Stimulated activated CD8-positive, alpha-beta memory T cell treated with anti-CD3 and anti-CD28 coated beads, Interleukin-4, amount 100 ng/mL, for 4 hours (primary cell): ENCODE measurements at regions not wholly inside any gene's neighbourhood (a gene's known extent, or its start where the extent isn't known, plus 50 kb on each side); places are given as distances from the start of the nearest gene placed in this dataset.
"Not testable (repeated sequence)": the region's sequence is repeated elsewhere in the genome, so short reads cannot be mapped to it uniquely, and the experiment has no call there.

Experiments
- DNase-seq, 2 donors: peaks; one replicate each; pipeline ENCODE4 v3.0.0-alpha.2; 2020; ENCODE audit warnings: low read depth in 2 of 2, low spot score in 1 of 2

DNA sequence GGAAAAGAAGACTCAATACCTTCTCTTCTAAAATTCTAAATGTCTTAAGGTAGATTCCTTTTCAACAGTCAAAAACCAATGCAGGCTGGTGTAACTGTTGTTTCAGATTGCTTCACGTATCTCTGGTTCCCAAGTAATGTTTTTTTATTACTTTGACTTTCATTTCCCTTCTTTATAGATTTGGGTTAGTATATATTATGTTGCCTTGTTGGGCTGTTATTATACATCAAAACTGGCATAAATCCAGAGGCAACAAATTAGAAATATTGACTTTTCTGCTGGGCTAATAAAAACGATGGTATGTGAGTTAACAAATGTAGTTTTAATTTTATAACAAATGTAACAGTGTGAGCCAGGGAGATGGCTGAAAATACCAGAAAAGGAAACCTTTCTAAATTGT, 444.7 kb upstream of the TENM3 start:
- no peak for DNase-seq

DNA sequence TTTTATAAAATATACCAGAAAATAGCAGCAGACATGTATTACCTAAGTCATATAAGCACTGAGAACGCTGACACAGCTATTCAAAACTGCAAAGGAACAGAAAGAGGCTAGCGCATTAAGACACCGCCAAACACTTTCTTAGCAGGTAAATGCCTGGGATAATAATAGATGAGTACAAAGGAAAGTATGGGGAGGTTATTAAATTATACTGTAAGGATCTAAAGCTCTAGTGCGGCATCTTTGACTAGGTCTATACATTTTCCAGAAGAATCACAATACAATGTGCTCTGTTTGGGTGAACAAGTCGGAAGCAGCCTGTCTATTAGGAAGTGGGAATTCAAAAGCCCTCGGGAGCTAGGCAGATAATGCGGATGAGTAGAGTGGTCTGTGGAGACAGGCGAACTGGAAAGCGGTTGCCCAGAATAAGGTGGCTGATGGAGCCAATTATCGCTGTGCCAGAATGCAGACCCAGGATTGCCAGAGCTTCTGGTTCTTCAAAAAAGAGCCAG, 443.6 kb upstream of the TENM3 start:
- no peak for DNase-seq

DNA sequence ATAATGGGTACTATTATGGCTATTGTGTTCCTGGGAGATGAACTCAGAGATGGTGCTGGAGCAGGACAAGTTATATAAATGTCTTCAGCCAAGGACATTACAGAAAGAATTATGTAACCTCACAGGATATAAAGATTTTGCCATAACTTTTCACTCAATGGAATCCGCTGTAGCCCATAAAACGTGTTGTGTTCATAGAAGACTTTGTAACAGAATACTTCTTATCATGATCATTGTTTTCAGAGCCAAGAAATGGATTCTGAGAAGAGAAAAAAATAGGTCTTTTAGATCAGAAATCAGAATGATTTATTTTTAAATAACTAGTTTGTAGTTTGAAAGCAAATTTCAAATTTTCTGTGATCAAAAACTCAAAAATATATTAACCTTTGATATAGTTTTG, 441.0 kb upstream of the TENM3 start:
- no peak for DNase-seq

DNA sequence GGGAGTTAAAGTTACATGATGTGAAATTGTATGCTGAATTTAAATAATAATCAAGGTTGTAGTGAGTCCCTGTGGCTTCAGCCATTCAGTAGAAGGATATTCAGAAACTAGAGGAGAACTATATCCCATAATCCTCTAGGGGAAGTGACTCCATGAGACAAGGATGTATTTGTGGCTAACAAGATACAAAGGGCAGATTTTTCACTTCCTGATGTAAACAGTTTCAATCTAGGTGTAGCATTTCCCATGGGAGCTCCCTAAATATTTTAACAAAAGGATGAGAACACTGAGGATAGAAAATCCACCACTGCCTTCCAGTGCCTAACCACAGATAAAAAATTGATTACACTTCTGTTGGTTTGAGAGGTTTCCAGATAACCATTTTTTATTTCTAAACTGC, 435.4 kb upstream of the TENM3 start:
- DNase-seq = no peak

DNA sequence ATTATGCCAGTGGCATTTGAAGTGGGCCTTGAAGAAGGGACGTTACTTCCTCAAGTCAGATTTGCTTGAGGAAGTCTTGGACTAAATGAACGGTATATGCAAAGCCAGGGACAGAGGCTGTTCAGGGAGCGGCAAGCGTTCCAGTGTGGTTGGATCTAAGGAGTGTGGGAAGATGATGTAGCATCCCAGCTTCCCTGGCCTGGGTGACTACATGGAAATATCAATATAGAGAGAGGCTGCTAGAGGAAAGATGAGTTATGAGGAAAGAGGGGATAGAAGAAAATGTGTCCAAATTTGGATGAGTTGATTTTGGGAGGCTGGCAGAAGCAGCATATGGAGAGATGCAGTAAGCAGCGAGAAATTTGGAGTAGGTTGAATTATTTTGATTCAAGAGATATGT, 432.5 kb upstream of the TENM3 start:
- no peak for DNase-seq

DNA sequence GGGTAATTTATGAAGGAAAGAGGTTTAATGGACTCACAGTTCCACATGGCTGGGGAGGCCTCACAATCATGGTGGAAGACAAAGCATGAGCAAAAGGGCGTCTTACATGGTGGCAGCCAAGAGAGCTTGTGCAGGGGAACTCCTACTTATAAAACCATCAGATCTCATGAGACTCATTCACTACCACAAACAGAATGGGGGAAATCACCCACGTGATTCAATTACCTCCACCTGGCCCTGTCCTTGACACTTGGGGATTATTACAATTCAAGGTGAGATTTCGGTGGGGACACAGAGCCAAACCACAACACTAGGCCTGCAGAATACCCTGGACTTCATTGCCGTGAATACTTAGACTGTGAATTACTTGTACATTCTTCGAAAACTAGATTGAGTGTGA, 431.7 kb upstream of the TENM3 start:
- DNase-seq = not testable (repeated sequence)

DNA sequence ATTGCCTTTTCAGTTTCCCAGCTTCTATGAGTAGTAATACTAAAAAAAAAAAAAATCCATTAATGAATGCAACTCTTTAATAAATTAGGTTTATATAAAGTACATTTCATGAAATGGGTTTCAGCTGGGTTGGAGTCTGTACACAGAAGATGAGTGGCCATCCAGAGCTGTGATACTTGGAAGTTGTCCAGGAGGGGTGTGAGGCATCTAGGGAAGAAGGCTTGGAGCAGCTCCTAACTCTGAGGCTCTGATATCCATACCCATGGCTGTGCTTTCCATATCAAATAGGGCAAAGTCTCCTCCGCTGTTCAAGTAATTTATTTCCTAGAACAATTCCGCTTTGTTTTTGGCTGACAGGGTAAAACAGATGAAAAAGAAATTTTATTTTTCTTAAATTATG, 423.3 kb upstream of the TENM3 start:
- DNase-seq = no peak

DNA sequence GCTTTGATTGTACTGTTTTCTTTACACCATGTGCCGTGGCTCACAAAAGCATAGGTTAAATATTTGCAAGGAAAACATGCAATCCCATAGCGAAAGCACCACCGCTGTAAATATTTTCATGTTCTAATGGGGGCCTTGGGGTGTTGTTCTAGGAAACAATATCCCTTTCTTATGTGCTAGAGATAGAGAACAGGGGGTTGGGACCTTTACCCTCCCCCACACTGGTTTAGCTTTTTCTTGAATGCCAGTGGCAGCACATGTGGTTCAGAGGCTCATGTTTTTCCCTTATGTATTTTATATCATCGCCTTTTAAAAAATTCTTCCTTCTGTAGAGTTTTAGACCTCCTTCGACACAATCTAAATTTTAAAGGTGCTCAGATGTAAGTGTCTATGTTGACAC, 422.6 kb upstream of the TENM3 start:
- no peak for DNase-seq

DNA sequence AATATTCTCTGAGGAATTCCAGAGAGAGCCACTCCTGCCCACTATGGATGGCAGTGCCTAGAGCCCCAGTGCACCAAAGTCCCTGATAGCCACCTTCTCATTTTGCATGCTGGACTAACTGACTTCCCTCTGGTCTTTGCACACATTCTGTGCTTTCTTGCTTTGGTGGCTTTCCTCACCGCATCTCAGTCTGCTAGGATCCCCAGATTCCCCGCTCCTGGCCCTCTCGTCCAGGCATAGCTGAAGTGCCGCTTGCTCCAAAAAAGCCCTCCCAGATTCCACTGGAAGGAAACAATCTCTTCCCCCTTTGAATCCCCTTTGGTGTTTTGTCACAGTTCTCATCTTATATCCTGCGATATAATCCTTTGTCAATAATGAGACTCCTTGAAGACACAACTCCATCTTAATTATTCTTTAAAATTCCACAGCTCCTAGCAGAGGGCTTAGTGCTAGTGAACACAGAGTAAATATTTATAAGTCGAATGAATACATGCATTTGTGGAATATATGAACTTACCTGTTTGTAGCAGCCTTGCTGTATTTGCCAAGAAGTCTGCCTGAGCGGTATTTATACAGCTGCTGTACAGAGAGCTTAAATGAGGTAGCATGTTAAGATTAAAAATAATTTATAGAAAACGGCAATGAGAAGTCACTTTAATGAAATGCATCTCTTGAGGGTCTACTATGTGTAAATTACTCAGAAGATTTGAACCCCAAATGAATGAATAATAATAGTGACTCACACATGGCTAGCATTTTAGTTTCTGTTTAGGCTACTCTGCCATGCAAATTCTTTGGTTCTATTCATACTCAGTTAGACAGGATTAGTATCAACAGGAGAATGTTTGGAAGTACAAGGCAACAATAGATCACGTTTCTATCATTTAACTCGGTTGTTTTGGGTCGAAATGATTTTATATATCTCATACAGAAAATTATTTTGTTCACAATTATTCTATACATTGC, 421.9 kb upstream of the TENM3 start:
- no peak for DNase-seq

DNA sequence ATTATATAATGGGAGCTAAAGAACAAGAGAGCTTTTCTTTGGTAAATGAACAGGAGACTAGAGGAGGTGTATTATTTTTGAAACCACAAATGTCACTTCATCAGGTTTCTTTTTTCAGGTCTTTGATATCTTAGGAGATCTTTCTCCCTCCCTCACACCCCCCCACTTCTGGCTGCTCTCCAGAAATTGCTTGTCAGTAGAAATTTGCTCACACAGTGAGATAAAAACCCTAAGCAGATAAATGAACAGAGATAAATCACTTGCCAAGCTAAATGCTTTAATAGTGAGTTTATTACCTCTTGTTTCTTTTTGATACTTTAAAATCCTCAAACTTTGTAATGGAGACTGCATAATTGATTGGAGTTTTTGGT, 421.2 kb upstream of the TENM3 start:
- DNase-seq = no peak

DNA sequence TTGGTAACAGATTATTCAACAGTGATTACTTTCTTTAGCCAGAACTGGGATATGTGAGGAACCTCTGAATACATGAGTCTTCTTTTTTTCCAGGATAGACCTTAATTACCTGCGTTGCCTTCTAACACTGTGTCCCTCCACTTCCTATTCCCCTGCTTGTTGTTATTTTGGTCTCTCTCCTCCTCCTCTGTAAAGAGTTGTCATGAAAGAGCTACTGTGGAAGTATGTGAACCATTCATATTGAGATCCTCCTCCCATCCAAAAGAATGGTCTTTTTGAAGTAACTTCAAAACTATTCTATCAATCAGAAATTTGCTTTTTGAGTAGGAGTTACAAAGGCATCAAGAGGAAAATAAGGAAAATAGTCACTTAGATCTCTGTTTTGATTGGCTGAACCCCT, 420.0 kb upstream of the TENM3 start:
- DNase-seq = no peak

DNA sequence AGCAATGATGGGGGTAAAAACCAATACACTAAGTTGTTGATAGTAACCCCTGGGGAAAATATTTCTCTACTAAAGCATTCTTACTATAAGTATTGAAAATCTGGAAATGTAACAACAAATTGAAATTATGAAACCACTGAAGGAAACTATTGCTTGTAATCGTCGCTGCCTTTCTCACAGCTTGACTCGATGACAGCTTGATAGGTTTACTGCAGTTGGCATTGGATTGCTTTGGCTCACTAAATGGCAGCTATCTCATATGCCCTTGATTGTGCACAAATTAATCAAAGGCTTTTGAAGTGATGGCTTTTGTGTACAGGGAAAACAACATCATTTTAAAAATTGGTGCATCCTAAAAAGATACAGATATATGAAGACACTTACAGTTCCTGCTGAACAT, 419.6 kb upstream of the TENM3 start:
- no peak for DNase-seq

DNA sequence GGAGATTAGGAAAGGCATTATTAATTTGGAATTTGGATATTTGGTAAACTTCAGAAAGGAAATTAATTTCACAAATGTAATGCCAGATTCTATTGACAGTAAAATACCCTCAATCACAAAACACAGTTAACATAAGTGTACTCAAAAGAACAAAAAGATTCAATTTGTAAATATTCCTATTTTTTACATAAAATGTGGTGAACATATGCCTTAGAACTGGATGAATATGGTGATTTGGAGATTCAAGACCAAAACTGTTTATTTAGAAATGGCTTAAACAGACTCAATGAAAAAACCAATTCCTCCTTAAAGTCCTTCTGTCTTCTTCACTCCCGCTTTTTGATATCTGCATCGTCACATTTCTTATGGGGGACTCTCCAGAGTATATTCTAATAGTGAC, 417.6 kb upstream of the TENM3 start:
- DNase-seq = no peak

DNA sequence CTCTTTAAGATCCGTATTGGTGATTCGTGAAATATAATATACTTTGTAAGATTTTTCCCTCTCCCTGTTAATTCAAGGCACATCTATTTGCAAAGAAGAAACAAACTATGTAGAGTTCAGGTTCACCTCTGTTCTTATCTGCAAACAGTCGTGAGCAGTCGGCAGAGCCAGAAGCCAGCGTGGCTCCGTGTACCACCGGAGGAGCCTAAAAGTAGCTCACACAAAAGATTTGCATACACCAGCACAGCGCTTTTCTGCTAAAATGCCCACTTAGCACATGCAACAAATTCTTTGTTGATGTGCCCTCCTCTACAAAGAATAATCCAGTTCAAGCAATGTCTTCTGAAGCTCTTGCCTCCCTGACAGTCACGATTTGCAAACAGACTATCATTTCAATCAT, 416.0 kb upstream of the TENM3 start:
- no peak for DNase-seq

DNA sequence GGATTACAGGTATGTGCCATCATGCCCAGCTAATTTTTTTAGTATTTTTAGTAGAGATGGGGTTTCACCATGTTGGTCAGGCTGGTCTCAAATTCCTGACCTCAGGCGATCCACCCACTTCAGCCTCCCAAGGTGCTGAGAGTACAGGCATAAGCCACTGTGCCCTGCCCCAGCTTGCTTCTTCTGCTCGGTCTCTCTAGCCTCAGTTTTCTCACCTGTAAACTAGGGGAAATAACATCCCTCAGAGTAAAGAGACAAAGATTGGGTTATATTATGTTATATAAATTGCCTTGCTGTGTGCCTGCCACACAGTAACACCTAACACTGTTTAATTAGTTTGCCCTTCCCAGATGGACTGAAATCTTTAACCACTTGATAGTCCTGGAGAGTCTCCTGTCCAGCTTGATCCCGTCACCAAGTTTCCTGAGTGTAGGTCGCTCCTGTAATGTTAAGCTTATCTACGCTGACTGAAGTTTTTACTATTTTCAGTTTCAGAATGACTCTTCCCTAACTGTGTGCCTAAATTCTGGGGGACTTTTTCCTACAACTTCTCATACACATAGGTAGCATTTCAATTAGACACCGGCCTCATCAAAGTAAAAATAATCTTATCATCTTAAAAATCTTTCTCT, 412.7 kb upstream of the TENM3 start:
- no peak for DNase-seq

DNA sequence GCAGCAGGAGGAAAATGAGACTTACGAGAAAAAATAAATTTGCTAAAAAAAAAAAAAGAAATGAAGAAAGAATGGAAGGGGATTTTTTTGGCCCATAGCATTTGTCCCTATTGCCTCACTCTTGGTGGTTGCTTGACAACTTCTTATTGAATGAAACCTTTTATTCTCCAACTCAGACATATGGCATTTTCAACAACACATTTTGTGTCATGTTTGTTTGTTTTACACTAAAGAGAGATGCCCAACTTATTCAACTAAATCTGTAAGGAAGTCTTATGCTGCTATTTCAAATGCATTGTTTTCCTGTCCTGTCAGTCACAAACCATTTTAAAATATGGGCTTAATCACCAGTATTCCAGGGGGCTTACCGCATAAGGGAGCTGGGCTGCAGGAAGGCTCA, 409.1 kb upstream of the TENM3 start:
- DNase-seq = no peak

DNA sequence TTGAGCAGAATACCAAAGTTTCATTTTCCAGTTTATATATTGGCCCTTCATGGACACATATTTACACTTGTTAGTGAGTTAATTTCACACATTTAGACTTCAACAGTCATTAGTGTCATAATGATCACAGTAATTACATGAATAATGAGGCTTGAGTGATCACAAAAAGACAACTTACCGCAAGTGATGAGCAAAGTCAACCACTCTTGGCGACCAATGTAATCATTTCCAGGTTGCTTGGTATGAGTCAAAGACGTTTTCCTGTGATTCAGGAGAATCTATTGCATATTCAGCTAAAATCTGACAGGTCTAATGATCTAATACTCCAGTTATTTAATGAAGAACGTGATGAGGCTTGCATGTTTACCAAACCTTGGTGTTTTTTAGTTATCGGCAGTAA, 407.9 kb upstream of the TENM3 start:
- no peak for DNase-seq

DNA sequence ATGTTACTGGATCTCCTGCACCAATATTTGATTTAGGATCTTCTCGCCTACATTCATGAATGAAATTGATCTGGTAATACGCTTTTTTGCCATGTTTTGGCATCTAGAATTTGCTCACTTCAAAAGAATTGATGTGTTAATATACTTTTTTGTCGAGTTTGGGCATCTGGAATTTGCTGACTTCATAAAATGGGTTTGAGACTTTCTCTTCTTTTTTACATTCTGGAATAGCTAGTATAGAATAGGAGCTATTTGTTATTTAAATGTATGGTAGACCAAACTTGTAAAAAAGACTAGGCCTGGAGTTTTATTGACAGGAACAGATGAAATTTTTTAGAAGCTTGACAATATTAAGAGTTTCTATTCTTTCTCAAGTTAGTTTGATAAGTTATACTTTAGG, 404.9 kb upstream of the TENM3 start:
- DNase-seq = no peak

DNA sequence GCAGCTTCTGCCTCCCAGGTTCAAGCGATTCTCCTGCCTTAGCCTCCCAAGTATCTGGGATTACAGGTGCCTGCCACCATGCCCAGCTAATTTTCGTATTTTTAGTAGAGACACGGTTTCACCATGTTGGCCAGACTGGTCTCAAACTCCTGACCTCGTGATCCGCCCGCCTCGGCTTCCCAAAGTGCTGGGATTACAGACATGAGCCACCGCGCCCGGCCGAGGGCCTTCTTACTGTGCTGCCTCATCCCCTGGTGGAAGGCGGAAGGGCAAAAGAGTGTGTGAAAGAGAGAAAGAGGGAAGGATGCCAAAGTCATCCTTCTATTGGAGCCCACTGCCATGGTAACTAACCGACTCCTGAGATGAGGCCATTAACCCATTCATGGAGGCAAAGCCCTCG, 399.4 kb upstream of the TENM3 start:
- not testable (repeated sequence) for DNase-seq

DNA sequence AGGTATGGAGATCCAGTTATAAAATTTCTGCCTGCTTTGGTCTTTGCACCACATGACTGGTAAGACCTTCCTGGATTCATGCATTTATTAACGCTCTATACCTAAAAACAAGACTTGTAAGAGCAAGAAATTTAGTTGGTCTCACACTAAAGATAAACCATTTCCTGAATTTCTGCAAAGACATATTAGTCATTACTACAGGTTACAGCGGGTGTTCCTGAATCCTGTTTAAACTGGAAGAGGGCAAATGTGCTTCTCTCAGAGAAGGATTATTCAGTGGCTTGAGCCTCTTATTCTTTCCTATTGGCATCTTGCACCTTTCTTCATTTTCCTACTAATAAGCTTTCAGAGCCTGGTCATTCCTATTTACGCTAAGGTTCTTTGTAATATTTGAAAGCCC, 397.6 kb upstream of the TENM3 start:
- no peak for DNase-seq

DNA sequence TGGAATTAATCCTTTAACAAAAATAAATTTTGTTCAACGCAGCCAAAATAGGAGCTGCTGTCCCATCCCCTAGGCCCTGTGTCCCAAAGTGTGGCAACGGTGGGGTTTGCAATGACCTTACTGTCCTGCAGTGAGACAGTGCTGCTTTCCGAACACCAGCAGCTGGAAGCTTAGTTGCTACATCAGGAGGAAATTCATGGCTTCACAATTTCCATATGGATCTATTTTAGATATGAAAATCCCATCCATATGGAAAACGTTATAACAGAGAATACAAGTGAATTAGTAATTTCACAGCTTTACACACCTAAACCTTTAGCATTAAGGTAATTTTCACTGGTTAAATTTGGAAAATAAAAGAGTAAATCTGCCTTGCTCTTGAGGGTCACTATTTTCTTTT, 396.3 kb upstream of the TENM3 start:
- no peak for DNase-seq

DNA sequence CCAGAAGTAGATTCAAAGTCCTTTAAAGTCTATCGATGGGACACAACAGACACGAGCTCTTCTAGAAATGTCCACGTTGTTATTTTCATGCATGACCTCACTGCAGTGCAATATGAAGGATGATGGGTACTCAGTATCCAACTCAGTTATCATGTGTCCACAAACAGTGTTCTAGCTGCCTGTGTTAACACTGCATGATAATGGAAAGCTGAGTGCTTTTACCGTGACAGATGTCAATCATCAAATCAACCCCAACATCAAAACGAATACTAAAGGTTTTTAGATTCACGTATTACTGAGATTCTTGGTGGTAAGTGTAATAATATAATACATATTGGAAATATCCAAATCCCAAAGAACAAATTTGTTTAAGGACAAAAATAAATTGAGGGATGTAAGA, 394.8 kb upstream of the TENM3 start:
- DNase-seq = no peak

DNA sequence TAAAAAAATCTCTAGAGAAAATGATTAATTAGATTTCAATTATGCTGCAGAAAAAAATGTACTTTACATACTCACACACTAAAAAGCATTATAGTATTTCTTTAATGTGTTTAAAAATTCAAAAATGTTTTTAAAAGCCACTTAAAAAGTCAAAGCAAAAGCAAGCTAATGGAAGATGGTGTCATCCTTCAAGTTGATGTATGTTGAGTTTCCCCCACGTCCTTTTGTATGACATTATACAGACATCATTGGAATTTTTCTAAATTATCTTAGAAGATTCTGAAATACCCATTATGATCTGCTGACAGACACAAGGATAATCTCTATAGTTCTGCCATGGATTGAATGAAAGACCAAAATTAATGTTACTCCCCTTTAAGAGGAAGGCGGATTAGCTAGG, 393.7 kb upstream of the TENM3 start:
- no peak for DNase-seq
